DND-41 (cell line): ENCODE measurements at regions not wholly inside any gene's neighbourhood (a gene's known extent, or its start where the extent isn't known, plus 50 kb on each side); places are given as distances from the start of the nearest gene placed in this dataset.

Source experiments
- EZH2 ChIP-seq: IDR thresholded peaks from 3 replicates; pipeline ENCODE4 v1.6.1; 2012; ENCODE audit warnings: borderline replicate concordance, low read depth, mild to moderate bottlenecking, moderate library complexity, low read length, inconsistent platforms; ENCODE audit not compliant: severe bottlenecking
- TF ChIP-seq, protein P1 (sequence below): IDR thresholded peaks from 2 replicates; pipeline ENCODE4 v1.5.1; 2012; ENCODE audit warnings: borderline replicate concordance, low read length, moderate library complexity, mild to moderate bottlenecking; ENCODE audit not compliant: poor library complexity, severe bottlenecking; ENCODE audit errors: extremely low read depth

DNA sequence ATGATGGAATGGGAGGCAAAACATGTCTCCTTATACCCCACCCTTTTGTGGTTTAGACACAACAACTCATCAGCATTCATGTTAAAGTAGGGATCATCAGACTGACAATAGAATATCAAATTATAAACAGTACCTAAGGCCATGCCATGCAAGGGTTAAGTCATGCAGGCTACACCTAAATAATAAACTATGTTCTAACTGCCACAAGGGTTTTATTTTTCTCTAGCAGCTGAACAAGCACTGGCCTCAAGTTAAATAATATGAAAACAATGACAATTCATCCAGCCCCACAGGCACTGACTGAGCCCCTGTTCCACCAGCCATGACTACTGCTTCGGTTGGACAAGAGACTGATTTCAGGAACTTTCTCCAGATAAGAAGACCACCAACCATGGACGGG, 164.5 kb upstream of the PIRT start:
- TF ChIP-seq, protein P1, sequence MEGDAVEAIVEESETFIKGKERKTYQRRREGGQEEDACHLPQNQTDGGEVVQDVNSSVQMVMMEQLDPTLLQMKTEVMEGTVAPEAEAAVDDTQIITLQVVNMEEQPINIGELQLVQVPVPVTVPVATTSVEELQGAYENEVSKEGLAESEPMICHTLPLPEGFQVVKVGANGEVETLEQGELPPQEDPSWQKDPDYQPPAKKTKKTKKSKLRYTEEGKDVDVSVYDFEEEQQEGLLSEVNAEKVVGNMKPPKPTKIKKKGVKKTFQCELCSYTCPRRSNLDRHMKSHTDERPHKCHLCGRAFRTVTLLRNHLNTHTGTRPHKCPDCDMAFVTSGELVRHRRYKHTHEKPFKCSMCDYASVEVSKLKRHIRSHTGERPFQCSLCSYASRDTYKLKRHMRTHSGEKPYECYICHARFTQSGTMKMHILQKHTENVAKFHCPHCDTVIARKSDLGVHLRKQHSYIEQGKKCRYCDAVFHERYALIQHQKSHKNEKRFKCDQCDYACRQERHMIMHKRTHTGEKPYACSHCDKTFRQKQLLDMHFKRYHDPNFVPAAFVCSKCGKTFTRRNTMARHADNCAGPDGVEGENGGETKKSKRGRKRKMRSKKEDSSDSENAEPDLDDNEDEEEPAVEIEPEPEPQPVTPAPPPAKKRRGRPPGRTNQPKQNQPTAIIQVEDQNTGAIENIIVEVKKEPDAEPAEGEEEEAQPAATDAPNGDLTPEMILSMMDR: no peak
- TF ChIP-seq EZH2: no peak
